HG03196 (cell line): ENCODE measurements at regions not wholly inside any gene's neighbourhood (a gene's known extent, or its start where the extent isn't known, plus 50 kb on each side); places are given as distances from the start of the nearest gene placed in this dataset.
"Not testable (repeated sequence)": the region's sequence is repeated elsewhere in the genome, so short reads cannot be mapped to it uniquely, and the experiment has no call there.

ENCODE experiments used
- ATAC-seq: cut with Tn5 transposase; IDR thresholded peaks from one replicate; pipeline ENCODE4 v1.9.1; 2021; ENCODE audit not compliant: unreplicated experiment

DNA sequence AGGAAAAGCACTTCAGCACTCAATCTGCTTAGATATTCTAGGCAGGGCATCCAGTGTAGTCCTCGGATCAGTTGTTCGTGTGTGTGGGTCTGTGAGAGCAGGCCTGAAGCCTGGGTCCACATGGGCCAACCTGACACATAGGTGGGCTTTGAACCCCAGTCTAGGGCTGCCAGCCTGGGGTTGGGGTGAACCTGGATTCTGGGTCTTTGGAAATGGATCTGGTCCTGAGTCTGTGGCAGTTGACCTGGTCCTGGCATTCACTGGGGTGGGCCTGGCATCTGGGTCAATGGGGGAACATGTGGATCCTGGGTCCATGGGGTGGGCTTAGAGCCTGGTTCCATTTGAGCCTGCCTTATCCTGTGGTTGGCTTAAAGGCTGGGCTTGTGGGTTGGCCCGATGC lies 492.6 kb upstream of the MAN1A1 start:
- no peak for ATAC-seq

DNA sequence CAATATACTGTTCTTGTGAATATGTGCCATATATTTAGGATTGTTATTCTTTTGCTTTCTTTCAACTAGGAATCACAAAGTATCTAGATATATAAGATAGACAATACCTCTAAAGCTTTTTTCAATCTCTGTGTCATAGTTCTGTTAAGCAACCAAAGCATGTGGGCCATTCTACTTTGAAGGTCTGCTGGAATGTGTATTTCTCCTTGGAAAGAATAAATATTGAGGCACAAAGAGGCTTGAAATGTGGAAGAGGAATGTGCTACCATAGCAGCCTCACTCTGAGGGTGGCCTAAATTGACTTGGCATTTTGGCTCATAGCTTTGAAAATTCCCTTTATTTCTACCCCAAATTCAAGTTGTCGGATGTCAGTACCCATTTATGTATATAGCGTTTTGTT lies 488.5 kb upstream of the MAN1A1 start:
- ATAC-seq: no peak

DNA sequence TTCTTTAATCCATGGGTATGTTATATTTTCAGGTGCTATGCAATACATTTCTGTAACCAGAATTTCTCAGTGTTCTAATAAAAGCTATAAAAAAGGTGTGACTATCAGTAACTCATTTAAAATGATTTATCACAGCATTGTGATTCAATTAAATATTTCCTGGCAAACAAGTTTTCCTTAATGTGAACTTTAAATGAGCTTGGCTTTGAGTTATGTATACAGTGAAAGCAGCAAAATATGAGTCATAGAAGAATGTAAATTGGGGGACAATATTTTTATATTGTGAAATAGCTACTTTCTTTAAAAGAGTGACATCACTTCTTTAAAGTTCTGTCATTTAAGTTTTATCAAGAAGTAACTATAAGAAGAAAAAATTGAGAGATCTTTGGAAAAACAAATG lies 484.9 kb upstream of the MAN1A1 start:
- ATAC-seq: no peak

DNA sequence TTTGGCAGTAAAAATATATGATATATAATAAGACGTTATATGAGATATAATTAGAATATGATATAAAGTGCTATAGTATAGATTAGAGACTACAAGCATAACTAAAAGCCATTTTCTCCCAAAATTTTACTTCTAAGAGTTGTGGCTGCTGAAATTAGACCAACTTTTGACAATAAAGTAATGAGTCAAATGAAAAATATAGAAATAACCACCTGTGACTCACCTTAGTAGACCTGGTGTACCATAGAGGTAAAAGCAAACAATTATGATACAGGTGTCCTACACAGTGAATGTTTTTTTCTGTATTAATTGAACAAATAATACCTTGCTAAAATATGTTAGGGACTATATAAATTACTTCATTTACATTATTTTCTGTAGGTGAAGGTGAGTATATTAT lies 482.9 kb upstream of the MAN1A1 start:
- ATAC-seq: no peak

DNA sequence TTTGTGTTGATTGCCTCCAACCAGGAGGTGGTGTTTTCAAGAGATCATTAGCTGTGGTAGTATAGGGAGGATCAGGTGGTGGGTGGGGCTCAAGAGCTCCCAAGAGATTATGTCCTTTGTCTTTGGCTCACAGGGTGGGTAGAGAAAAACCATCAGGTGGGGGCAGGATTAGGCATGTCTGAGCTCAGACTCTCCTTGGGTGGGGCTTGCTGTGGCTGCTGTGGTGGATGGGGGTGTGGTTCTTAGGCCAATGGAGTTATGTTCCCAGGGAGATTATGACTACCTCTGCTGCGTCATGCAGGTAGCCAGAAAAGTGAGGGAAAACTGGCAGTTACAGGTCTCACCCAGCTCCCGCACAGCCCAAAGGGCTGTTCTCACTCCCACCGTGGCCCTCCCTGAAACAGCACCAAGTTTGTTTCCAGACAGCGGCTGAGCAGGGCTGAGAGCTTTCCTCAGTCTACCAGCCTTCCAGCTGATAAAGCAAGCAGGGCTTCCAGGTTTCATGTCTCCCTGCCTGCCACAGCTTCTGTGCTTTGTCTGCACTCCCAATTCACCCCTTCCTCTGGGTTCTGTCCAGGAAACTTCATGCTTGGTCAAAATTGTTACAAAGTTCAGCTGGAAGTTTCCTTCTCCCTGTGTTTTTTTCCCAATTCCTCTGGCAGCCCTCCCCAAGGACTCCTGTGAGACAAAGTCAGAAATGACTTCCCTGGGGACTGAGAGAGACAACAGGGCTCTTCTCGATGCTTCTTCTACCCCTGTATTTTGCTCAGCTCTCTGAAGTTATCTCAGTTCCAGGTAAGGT lies 481.1 kb upstream of the MAN1A1 start:
- no peak for ATAC-seq

GRCh38 chr6:119830069-119830468 lies 480.5 kb upstream of the MAN1A1 start:
- no peak for ATAC-seq

DNA sequence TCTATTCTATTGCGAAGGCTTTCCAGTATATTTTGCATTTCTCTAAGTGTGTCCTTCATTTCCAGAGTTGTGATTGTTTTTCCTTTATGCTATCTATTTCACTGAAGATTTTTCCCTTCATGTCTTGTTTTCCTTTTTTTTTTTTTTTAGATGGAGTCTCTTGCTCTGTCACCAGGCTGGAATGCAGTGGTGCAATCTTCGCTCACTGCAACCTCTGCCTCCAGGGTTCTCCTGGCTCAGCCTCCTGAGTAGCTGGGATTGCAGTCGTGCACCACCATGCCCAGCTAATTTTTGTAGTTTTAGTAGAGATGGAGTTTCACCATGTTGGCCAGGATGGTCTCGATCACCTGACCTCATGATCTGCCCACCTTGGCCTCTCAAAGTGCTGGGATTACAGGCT lies 479.9 kb upstream of the MAN1A1 start:
- ATAC-seq: not testable (repeated sequence)

DNA sequence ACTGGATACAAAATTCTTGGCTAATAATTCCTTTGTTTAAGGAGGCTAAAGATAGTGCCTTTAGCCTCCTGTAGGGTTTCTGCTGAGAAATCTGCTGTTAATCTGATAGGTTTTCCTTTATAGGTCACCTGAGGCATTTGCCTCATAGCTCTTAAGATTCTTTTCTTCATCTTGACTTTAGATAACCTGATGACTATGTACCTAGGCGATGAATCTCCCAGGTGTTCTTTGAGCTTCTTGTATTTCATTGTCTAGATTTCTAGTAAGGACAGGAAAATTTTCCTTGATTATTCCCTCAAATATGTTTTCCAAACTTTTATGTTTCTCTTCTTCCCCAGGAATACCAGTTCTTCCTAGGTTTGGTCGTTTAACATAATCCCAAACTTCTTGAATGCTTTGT lies 479.4 kb upstream of the MAN1A1 start:
- ATAC-seq: no peak

- no peak for ATAC-seq
Observed at GRCh38 chr6:119821380-119821779, 471.8 kb upstream of the MAN1A1 start.

DNA sequence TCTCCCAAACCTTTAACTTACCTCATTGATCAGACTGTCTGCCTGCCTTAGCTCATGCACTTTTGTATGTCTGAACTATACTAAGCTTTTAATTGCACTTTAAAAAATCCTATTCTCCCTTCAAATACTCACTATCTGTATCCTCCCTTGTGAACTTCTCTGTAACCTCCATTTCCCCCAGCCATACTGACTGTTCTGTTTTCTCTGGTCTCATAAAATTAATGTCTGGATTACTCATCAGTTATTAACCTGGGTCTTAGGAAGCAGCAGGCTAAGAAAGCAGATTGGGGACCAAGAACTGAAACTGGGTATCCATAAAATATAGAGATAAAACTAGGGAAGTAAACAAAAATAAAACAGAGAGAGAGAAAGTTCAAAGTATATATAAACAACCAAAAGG lies 469.3 kb upstream of the MAN1A1 start:
- ATAC-seq: no peak

- no peak for ATAC-seq
Observed at GRCh38 chr6:119814609-119815400, 465.2 kb upstream of the MAN1A1 start.

DNA sequence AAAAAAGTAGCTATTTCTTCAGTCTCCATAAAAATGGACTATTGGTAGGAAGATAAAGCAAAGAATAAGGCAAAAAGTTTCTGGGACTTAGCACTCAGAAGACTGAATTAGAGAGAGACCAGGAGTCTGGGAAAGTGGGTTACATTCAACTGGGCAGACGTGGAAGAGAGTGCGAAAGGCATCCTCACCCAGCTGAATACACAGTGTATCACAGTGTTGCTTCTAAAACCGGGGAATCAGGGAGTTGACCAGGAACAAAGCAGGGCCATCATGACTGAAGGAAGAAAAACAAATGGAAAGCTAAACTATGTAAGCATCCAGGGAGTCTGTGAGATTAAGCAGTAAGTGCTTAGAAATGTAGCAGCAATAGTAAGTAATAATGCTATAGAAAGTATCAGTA lies 452.9 kb upstream of the MAN1A1 start:
- no peak for ATAC-seq

- ATAC-seq: no peak
Observed at GRCh38 chr6:119801056-119801455, 451.5 kb upstream of the MAN1A1 start.

DNA sequence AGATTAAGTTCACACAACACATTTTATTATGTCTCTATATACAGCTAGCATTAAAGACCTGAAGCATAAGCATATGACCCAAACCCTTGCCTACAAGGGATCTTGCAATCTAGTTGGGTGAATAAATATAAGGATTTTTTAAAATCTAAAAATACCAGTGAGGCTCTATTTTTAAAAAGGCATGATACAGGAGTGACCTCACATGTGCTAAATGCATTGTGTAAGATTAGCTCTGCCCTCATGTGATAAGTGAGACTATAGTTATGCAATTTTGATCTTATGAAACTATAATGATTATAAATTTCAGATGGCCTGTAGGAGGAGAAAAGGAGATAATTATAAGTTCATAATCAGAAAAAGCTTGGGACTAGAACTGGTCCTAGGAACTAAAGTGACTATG lies 451.0 kb upstream of the MAN1A1 start:
- no peak for ATAC-seq

DNA sequence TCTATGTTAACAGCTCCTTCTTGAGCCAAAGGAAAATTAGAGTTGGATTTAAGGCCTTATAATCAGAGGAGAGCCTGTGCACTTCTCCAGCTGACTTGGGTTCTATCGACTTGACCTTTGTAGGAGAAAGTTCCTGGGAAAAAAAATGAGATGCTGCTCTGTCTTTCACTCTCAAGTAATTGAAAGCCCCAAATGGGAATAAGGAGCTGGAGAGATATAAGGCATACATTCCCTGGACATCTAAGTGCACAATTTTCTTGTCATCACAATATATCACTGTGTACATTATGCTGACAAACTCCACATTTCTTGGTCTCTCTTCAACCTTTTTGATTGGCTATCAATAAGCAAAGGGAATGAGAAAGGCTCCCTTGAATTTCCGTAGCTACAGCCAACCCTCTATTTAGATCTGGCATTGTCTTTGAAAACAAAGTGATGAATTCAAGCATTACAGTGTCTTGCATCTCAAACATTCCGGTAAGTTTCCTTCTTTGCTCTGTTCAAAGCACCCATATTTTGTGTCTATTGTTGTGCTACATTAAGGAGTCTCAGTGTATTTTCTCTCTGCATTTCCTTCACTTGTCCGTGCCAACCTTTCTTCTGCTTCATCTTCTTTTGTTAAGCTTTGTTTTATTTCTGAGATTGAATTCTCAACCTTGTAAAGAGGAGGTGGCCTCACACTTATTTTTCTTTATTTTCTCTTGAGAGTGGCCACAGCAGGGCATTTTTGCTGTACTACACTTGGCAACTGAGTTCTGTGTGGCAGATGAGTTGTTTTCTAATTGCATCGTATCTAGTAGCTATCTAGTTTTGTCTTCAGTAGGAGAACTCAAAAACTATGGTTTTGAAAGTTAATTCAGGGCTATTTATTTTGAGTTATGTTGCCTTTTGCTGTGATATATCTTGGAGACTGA lies 450.3 kb upstream of the MAN1A1 start:
- no peak for ATAC-seq

GRCh38 chr6:119791736-119792135 lies 442.2 kb upstream of the MAN1A1 start:
- no peak for ATAC-seq

DNA sequence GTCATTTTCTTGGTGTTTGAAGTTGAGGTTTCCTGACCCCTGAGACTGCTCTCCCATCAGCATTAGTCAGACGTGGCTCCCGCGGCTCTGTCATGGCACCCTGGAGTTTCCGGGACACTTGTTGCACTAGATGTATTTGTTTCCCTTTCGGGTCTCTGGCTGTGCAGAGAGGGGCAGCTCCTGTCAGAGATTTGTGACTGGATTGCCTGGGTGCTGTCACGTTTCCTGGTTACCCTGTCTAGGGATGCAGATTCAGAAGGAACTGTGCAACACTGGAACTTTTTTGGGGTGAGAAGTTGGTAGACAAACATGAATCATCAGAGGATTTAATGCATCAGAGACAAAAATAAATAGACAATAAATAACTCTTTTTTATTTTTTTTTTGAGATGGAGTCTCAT lies 431.8 kb upstream of the MAN1A1 start:
- ATAC-seq: no peak

- ATAC-seq: no peak
Observed at GRCh38 chr6:119768201-119768600, 418.6 kb upstream of the MAN1A1 start.

DNA sequence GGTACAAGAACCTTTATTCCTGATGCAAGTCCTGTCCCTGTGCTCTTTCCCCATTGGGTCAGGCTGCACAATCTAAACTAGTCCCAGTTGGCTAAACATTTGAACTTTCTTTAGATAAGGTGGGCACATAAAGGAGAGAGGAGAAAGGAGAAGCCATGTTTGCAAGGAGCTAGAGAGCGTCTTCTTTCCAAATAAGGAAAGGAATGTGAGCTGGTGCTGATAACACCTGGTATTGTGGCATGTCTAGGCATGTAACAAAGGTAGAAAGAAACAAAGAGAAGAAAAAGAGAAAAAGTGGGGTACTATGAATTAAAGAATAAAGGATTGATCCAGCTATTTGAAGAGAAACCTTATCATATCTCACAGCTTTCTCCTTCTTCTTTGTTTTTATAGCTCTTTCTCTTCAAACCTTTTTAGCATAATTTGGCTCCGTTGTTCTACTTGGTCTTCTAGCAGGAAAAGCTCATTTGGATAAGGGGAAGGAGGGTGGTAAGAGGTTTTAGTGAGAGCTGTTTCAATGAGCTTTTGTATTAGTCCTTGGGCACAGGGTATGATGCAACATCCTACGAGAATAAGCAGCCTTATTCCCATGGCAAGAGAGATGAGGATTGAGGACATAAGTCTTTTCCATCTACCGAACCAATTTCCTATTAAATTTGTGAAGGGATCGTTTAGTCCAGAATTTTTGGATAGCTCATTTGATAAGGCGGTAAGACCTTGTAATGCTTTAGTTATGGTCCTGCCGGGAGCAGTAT lies 415.5 kb upstream of the MAN1A1 start:
- ATAC-seq: no peak

DNA sequence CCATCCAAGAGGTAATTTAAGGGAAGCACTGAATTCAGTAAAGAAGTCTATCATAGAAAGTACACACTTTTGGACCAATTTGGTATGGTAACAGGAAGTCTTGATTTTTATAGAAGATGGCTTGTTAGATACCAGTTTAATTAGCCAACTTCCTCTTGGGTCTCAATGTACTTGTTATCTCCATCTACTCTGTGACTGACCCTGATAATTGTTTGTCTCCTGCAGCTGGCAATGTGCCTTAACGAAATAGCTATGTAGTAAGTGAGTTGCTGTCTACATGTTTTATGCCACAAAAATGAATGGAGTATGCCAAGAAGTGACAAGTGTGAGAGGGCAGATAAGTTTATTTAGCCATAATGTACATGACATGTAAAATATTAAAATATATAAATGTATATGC lies 410.5 kb upstream of the MAN1A1 start:
- ATAC-seq: no peak

GRCh38 chr6:119758385-119758784 lies 408.8 kb upstream of the MAN1A1 start:
- ATAC-seq: no peak
